Epidermal melanocyte (primary cell): ENCODE measurements at regions not wholly inside any gene's neighbourhood (a gene's known extent, or its start where the extent isn't known, plus 50 kb on each side); places are given as distances from the start of the nearest gene placed in this dataset.

Experiments used
- DNase-seq: peaks from one replicate; pipeline ENCODE4 v3.0.0; 2011; ENCODE audit warnings: low spot score; ENCODE audit not compliant: insufficient read length

- no peak for DNase-seq
Observed at GRCh38 chr3:194007592-194008337, 128.2 kb upstream of the HES1 start.

GRCh38 chr3:194009019-194009418 is 126.9 kb upstream of the HES1 start:
- no peak for DNase-seq

- DNase-seq = no peak
Observed at GRCh38 chr3:194009892-194010533, 125.9 kb upstream of the HES1 start.

- DNase-seq = no peak
Observed at GRCh38 chr3:194011807-194012206, 124.1 kb upstream of the HES1 start.

- no peak for DNase-seq
Observed at GRCh38 chr3:194013928-194014327, 122.0 kb upstream of the HES1 start.

GRCh38 chr3:194014756-194015155 is 121.2 kb upstream of the HES1 start:
- no peak for DNase-seq

- no peak for DNase-seq
Observed at GRCh38 chr3:194019398-194020165, 116.4 kb upstream of the HES1 start.

GRCh38 chr3:194022052-194022451 is 113.9 kb upstream of the HES1 start:
- DNase-seq = no peak

- DNase-seq = no peak
Observed at GRCh38 chr3:194022816-194023215, 113.1 kb upstream of the HES1 start.

- DNase-seq = no peak
Observed at GRCh38 chr3:194023501-194024280, 112.3 kb upstream of the HES1 start.

- no peak for DNase-seq
Observed at GRCh38 chr3:194025119-194025518, 110.8 kb upstream of the HES1 start.

- no peak for DNase-seq
Observed at GRCh38 chr3:194025951-194026350, 110.0 kb upstream of the HES1 start.

GRCh38 chr3:194028434-194029004 is 107.4 kb upstream of the HES1 start:
- DNase-seq = no peak

GRCh38 chr3:194029846-194030245 is 106.1 kb upstream of the HES1 start:
- no peak for DNase-seq

GRCh38 chr3:194030372-194030771 is 105.6 kb upstream of the HES1 start:
- no peak for DNase-seq

- DNase-seq = no peak
Observed at GRCh38 chr3:194031349-194031748, 104.6 kb upstream of the HES1 start.

GRCh38 chr3:194031867-194032635 is 103.9 kb upstream of the HES1 start:
- no peak for DNase-seq

GRCh38 chr3:194032828-194033435 is 103.0 kb upstream of the HES1 start:
- DNase-seq = no peak

GRCh38 chr3:194034346-194035336 is 101.3 kb upstream of the HES1 start:
- DNase-seq = no peak
